Endothelial cell of umbilical vein (primary cell): ENCODE measurements at regions not wholly inside any gene's neighbourhood (a gene's known extent, or its start where the extent isn't known, plus 50 kb on each side); places are given as distances from the start of the nearest gene placed in this dataset.

ENCODE experiments used
- BruUV-seq: library from RNA; stranded (reverse); fragments of 400-500 nt; replicated peaks from 2 replicates; lab custom pipeline; 2021; lab: Mats Ljungman, UMichigan
- CTCF ChIA-PET: fragments of 300-600, 350-600 bp; sonication (Branson Sonifier 250); formaldehyde crosslinking; loops from one replicate; lab custom pipeline; 2021; ENCODE audit warnings: antibody characterized with exemption, inconsistent platforms; lab: Charles Lee
- POLR2A ChIA-PET: fragments of 300-600, 350-600 bp; sonication (Branson Sonifier 250); formaldehyde crosslinking; loops from one replicate; lab custom pipeline; 2021; ENCODE audit warnings: antibody characterized with exemption, inconsistent platforms; lab: Charles Lee
- DNase-seq: peaks from one replicate; pipeline ENCODE4 v3.0.0-alpha.2; 2011; ENCODE audit warnings: low read depth, low spot score
- FAIRE-seq: peaks from 2 replicates; lab custom pipeline; 2011; peaks lifted over from hg19 to GRCh38; lab: Jason Lieb, UNC
- H2AFZ ChIP-seq: 2 replicates; pipeline ENCODE4 v1.6.0; 2012; ENCODE audit warnings: low read depth, low read length, control low read depth, inconsistent platforms
- H3K27ac ChIP-seq: 2 replicates; pipeline ENCODE4 v1.5.1; 2011; ENCODE audit warnings: low read depth, mild to moderate bottlenecking, control low read depth, low read length, moderate library complexity; ENCODE audit not compliant: insufficient read depth
- H3K27me3 ChIP-seq, 2 experiments: 2 replicates each; pipeline versions ENCODE4 v1.6.0 to v1.6.1; 2011; ENCODE audit warnings: low read length in 2 of 2, mixed read lengths in 1 of 2; ENCODE audit not compliant: control insufficient read depth in 2 of 2, insufficient read depth in 2 of 2
- H3K36me3 ChIP-seq, 2 experiments: 2 replicates in 1 of 2; 3 replicates in 1 of 2; pipeline ENCODE4 v1.5.1; 2011; ENCODE audit warnings: low read length in 2 of 2, mild to moderate bottlenecking in 1 of 2, moderate library complexity in 1 of 2; ENCODE audit not compliant: control insufficient read depth in 2 of 2, insufficient read depth in 2 of 2; ENCODE audit errors: extremely low read depth in 1 of 2
- H3K4me1 ChIP-seq: 3 replicates; pipeline ENCODE4 v1.5.1; 2011; ENCODE audit warnings: mild to moderate bottlenecking, low read length; ENCODE audit not compliant: control insufficient read depth, insufficient read depth; ENCODE audit errors: extremely low read depth
- H3K4me2 ChIP-seq: 2 replicates; pipeline ENCODE4 v1.6.1; 2011; ENCODE audit warnings: low read length, control low read depth, mixed read lengths; ENCODE audit not compliant: insufficient read depth
- H3K4me3 ChIP-seq, 3 experiments: fragments of 200-600 bp in 1 of 3; sonication (generic), shearing (Covaris generic) in 1 of 3; replicated peaks in 1 of 3; 2 replicates each; pipeline ENCODE4 v1.5.1; 2011 to 2016; ENCODE audit warnings: control low read depth in 3 of 3, low read length in 3 of 3, mild to moderate bottlenecking in 2 of 3, inconsistent platforms in 1 of 3, low read depth in 1 of 3, moderate library complexity in 1 of 3; ENCODE audit not compliant: insufficient read depth in 1 of 3
- H3K79me2 ChIP-seq: 2 replicates; pipeline ENCODE4 v1.6.0; 2012; ENCODE audit warnings: low read length, inconsistent platforms; ENCODE audit not compliant: control insufficient read depth, insufficient read depth
- H3K9ac ChIP-seq: replicated peaks from 2 replicates; pipeline ENCODE3; 2011; ENCODE audit warnings: low read length, control low read depth; ENCODE audit not compliant: insufficient read depth; ENCODE audit errors: extremely low read depth
- H3K9me1 ChIP-seq: replicated peaks from 3 replicates; pipeline ENCODE4 v1.6.0; 2011; ENCODE audit warnings: mild to moderate bottlenecking, low read length; ENCODE audit not compliant: control insufficient read depth, insufficient read depth; ENCODE audit errors: extremely low read depth
- H3K9me3 ChIP-seq: replicated peaks from 2 replicates; pipeline ENCODE4 v1.5.1; 2012; ENCODE audit warnings: low read length, inconsistent platforms; ENCODE audit not compliant: control insufficient read depth, insufficient read depth
- H4K20me1 ChIP-seq: replicated peaks from 2 replicates; pipeline ENCODE3; 2011; ENCODE audit warnings: mild to moderate bottlenecking, low read length; ENCODE audit not compliant: control insufficient read depth, insufficient read depth; ENCODE audit errors: extremely low read depth
- CTCF ChIP-seq, 2 donors: IDR thresholded peaks; 1 replicate in 1 of 2; 2 replicates in 1 of 2; pipeline ENCODE4 v1.5.1; 2011; ENCODE audit warnings: low read length in 2 of 2, mild to moderate bottlenecking in 2 of 2, moderate library complexity in 2 of 2, control low read depth in 1 of 2, inconsistent platforms in 1 of 2, low read depth in 1 of 2; ENCODE audit not compliant: insufficient read depth in 1 of 2; ENCODE audit errors: extremely low read depth in 1 of 2
- EZH2 ChIP-seq: IDR thresholded peaks from 2 replicates; pipeline ENCODE4 v1.6.1; 2012; ENCODE audit warnings: borderline replicate concordance, low read depth, mild to moderate bottlenecking, moderate library complexity, low read length, inconsistent platforms; ENCODE audit not compliant: severe bottlenecking
- FOS ChIP-seq: IDR thresholded peaks from 2 replicates; pipeline ENCODE4 v1.6.1; 2011; ENCODE audit warnings: mild to moderate bottlenecking, low read length, moderate library complexity, borderline replicate concordance; ENCODE audit not compliant: insufficient read depth
- GATA2 ChIP-seq: IDR thresholded peaks from 2 replicates; pipeline ENCODE4 v1.7.0; 2011; ENCODE audit warnings: low read depth, mild to moderate bottlenecking, moderate library complexity, mixed read lengths, low read length; ENCODE audit not compliant: insufficient read length, insufficient read depth
- JUN ChIP-seq: IDR thresholded peaks from 2 replicates; pipeline ENCODE4 v1.6.1; 2011; ENCODE audit warnings: borderline replicate concordance, low read depth; ENCODE audit not compliant: insufficient read length, insufficient read depth
- MAX ChIP-seq: IDR thresholded peaks from 2 replicates; pipeline ENCODE4 v1.6.1; 2011; ENCODE audit not compliant: insufficient read depth, insufficient read length
- MYC ChIP-seq: IDR thresholded peaks from one replicate; pipeline ENCODE4 v1.6.1; 2011; ENCODE audit warnings: mild to moderate bottlenecking, low read depth, low read length
- POLR2A ChIP-seq: IDR thresholded peaks from 2 replicates; pipeline ENCODE4 v1.6.1; 2012; ENCODE audit warnings: low read depth, mild to moderate bottlenecking, control low read depth, low read length
- POLR2AphosphoS5 ChIP-seq: IDR thresholded peaks from 2 replicates; pipeline ENCODE4 v1.6.1; 2012; ENCODE audit warnings: low read depth, mild to moderate bottlenecking, control low read depth, low read length, moderate library complexity; ENCODE audit not compliant: insufficient read depth
- dilution Hi-C: fragments of 300-500 bp; cut with MboI; formaldehyde crosslinking; loops from one replicate; pipeline ENCODE4 v1.15.0; 2019; ENCODE audit warnings: low sequenced_read_pairs; ENCODE audit not compliant: extremely low pct_ligation_motif_present
- intact Hi-C: fragments of 100-400 bp; cut with micrococcal nuclease; formaldehyde crosslinking; loops from one replicate; pipeline ENCODE4 v1.10.0; 2022

GRCh38 chr1:115426231-115426771, 88.3 kb upstream of the NGF start:
- H3K4me2 ChIP-seq = no peak overlapping the region
- POLR2A ChIA-PET = no interaction called here

DNA sequence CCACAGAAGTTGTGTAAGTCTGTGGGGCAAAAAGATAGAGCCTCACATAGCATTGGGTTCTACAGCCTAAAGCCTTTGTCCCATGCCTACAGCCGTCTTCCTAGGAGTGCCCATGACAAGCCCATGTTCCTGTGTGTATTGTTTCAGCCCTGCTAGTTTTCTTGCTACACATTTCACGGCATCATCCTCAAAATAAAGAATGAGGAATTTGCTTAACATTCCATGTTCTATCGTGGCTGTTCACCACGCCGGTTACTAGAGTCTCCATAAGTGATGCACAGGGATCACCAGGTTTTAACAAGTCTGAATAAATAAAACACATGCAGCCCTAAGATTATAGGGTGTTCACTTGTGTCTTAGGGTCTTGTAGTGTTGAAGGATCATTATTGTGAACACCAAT, 87.4 kb upstream of the NGF start:
- POLR2A ChIA-PET = no interaction called here
- Histone ChIP-seq H3K36me3 (no peaks in the 10 kb centered on the region), H2AFZ (no peak overlapping the region), H4K20me1 (no peaks in the 10 kb centered on the region), H3K4me2 (no peak overlapping the region), H3K79me2 (no peaks in the 10 kb centered on the region), H3K27me3 (no peaks in the 10 kb centered on the region), H3K4me3 (no peak overlapping the region), H3K4me1 (peaks cover 23% of the 10 kb centered on the region), H3K9me3 (no peaks in the 10 kb centered on the region), H3K9ac (no peak overlapping the region), H3K9me1 (no peaks in the 10 kb centered on the region), H3K27ac (no peak overlapping the region)
- CTCF ChIA-PET = no interaction called here
- no peak for DNase-seq
- intact Hi-C loops = no loop called here
- FAIRE-seq = no peak
- no TSS peak for BruUV-seq
- dilution Hi-C loops = no loop called here
- TF ChIP-seq GATA2 (no peak), MAX (no peak), FOS (no peak), JUN (no peak), MYC (no peak), EZH2 (no peak), POLR2AphosphoS5 (no peak), POLR2A (no peak), CTCF (IDR thresholded peaks at IDR 0.05; ENCODE audit: extremely low read depth in 1 of 2, insufficient read depth in 1 of 2, low read depth in 1 of 2, low read length in 2 of 2) (no peak)

More at GRCh38 chr1:115426231-115426771, 88.3 kb upstream of the NGF start:
- FAIRE-seq (peak; percentile 76), DNase-seq (peak; percentile 59)
- TF ChIP-seq POLR2AphosphoS5 (peak; percentile 34), EZH2 (no peak), FOS (peak; percentile 9)
- no peaks in the 10 kb centered on the region for H3K27me3 ChIP-seq
- no peaks in the 10 kb centered on the region for H3K9me3 ChIP-seq
- H3K27ac ChIP-seq = peak overlapping the region; percentile 64
- peak overlapping the region; percentile 8 for H2AFZ ChIP-seq
- no peaks in the 10 kb centered on the region for H4K20me1 ChIP-seq
- H3K4me3 ChIP-seq = no peak overlapping the region
- no peaks in the 10 kb centered on the region for H3K79me2 ChIP-seq
- CTCF ChIA-PET = interaction anchor here (0.6 kb wide), 1 partner anchor 182 kb away, joined by 3 read pairs; no protein-coding TSS in a partner anchor
- H3K36me3 ChIP-seq = no peaks in the 10 kb centered on the region
- intact Hi-C loops (no loop called here), dilution Hi-C loops (no loop called here)
- no peak overlapping the region for H3K9ac ChIP-seq
- H3K4me1 ChIP-seq = peaks cover 28% of the 10 kb centered on the region
- no TSS peak for BruUV-seq
- H3K9me1 ChIP-seq = no peaks in the 10 kb centered on the region
